K562 (cell line): ENCODE measurements at regions not wholly inside any gene's neighbourhood (a gene's known extent, or its start where the extent isn't known, plus 50 kb on each side); places are given as distances from the start of the nearest gene placed in this dataset.

ENCODE experiments used
- BRCA1 ChIP-seq, 2 experiments: fragments of 450-650 bp in 1 of 2; sonication (generic) in 1 of 2; formaldehyde crosslinking in 1 of 2; IDR thresholded peaks; 2 replicates each; pipeline versions ENCODE4 v1.5.0 to v1.6.1; 2017 to 2020; ENCODE audit warnings: mild to moderate bottlenecking in 1 of 2, missing genetic modification reagents in 1 of 2
- CBFA2T2 ChIP-seq: fragments of 450-650 bp; conservative IDR thresholded peaks from 2 replicates; pipeline ENCODE4 v1.6.1; 2017; ENCODE audit warnings: mild to moderate bottlenecking
- KDM4B ChIP-seq, 2 experiments: fragments of 450-650 bp in 1 of 2; sonication (generic) in 1 of 2; IDR thresholded peaks; 2 replicates each; pipeline ENCODE4 v1.6.1; 2016 to 2017; ENCODE audit warnings: borderline replicate concordance in 2 of 2, antibody characterized with exemption in 1 of 2, low read depth in 1 of 2, mild to moderate bottlenecking in 1 of 2
- KDM5B ChIP-seq: fragments of 200-600 bp; sonication (generic); IDR thresholded peaks from 2 replicates; pipeline ENCODE4 v1.6.1; 2012; ENCODE audit warnings: low read depth, mild to moderate bottlenecking, moderate library complexity, low read length, control low read depth, inconsistent platforms; ENCODE audit not compliant: insufficient replicate concordance
- MCM7 ChIP-seq, 2 experiments: fragments of 450-650 bp; IDR thresholded peaks; 2 replicates each; pipeline ENCODE4 v1.6.1; 2016 to 2018
- POLR2AphosphoS5 ChIP-seq: IDR thresholded peaks from 2 replicates; pipeline ENCODE4 v1.6.1; 2011; ENCODE audit warnings: mild to moderate bottlenecking, low read depth, low read length, moderate library complexity; ENCODE audit not compliant: control insufficient read depth, insufficient read depth
- SMAD3 ChIP-seq: fragments of 450-650 bp; formaldehyde crosslinking; conservative IDR thresholded peaks from 2 replicates; pipeline ENCODE4 v1.4.0; 2020; ENCODE audit warnings: mild to moderate bottlenecking
- TCF7 ChIP-seq: sonication (generic); IDR thresholded peaks from 2 replicates; pipeline ENCODE4 v1.6.1; 2016; ENCODE audit warnings: antibody characterized with exemption, borderline replicate concordance
- ZNF79 ChIP-seq: fragments of 250-450 bp; sonication (Bioruptor Pico); IDR thresholded peaks from 2 replicates; pipeline ENCODE4 v1.4.0; 2020; ENCODE audit warnings: low read depth, mild to moderate bottlenecking, moderate library complexity
- TF ChIP-seq, protein P1 (sequence below), 2 experiments: IDR thresholded peaks; 2 replicates each; pipeline ENCODE4 v1.6.1; 2011; ENCODE audit warnings: borderline replicate concordance in 1 of 2, control low read depth in 1 of 2, low read depth in 1 of 2, low read length in 1 of 2, mild to moderate bottlenecking in 1 of 2, mixed read lengths in 1 of 2, moderate library complexity in 1 of 2; ENCODE audit not compliant: insufficient read depth in 1 of 2, insufficient read length in 1 of 2, poor library complexity in 1 of 2, severe bottlenecking in 1 of 2; ENCODE audit errors: extremely low read depth in 1 of 2
- TF ChIP-seq, protein P2 (sequence below): sonication (generic); formaldehyde crosslinking; IDR thresholded peaks from 2 replicates; pipeline ENCODE4 v1.5.0; 2020; ENCODE audit warnings: missing genetic modification reagents
- TF ChIP-seq, protein P3 (sequence below): fragments of 250-450 bp; sonication (Bioruptor Pico); IDR thresholded peaks from 2 replicates; pipeline ENCODE4 v1.5.0; 2021; ENCODE audit warnings: mild to moderate bottlenecking, moderate library complexity
- TF ChIP-seq, protein P4 (sequence below): sonication (generic); formaldehyde crosslinking; IDR thresholded peaks from 2 replicates; pipeline ENCODE4 v1.8.0; 2023; ENCODE audit warnings: missing genetic modification reagents, mild to moderate bottlenecking, borderline replicate concordance

DNA sequence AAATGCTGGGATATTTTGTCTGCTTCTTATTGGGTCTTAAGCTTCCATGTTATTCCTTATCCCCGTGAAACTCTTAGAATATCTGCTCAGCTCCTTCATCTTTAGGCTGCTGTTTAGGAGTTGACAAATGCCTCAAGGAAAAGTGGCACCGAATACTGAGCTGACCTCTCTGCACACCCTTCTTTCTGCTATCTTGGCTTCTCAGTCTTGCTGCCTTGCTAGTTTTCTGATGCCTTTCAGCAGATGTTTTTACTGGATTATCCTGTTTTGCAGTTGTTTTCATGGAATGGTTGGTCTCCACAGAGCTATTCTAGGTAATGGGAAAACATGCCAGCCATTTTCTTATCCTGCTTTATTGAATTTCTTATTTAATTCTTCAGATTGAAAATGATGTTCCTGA lies 86.3 kb downstream of the GYPE start (continued):
- TF ChIP-seq, protein P1, sequence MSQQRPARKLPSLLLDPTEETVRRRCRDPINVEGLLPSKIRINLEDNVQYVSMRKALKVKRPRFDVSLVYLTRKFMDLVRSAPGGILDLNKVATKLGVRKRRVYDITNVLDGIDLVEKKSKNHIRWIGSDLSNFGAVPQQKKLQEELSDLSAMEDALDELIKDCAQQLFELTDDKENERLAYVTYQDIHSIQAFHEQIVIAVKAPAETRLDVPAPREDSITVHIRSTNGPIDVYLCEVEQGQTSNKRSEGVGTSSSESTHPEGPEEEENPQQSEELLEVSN (IDR thresholded peaks at IDR 0.05; ENCODE audit: borderline replicate concordance in 1 of 2, extremely low read depth in 1 of 2, insufficient read depth in 1 of 2, insufficient read length in 1 of 2, low read depth in 1 of 2, low read length in 1 of 2, poor library complexity in 1 of 2, severe bottlenecking in 1 of 2): peak; percentile 44 to 50
- TF ChIP-seq, protein P2, sequence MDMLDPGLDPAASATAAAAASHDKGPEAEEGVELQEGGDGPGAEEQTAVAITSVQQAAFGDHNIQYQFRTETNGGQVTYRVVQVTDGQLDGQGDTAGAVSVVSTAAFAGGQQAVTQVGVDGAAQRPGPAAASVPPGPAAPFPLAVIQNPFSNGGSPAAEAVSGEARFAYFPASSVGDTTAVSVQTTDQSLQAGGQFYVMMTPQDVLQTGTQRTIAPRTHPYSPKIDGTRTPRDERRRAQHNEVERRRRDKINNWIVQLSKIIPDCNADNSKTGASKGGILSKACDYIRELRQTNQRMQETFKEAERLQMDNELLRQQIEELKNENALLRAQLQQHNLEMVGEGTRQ (CRISPR knock-in tag): no peak
- TF ChIP-seq CBFA2T2: peak; percentile 65
- no peak for TF ChIP-seq TCF7
- TF ChIP-seq POLR2AphosphoS5: peak; percentile 66
- TF ChIP-seq, protein P3, sequence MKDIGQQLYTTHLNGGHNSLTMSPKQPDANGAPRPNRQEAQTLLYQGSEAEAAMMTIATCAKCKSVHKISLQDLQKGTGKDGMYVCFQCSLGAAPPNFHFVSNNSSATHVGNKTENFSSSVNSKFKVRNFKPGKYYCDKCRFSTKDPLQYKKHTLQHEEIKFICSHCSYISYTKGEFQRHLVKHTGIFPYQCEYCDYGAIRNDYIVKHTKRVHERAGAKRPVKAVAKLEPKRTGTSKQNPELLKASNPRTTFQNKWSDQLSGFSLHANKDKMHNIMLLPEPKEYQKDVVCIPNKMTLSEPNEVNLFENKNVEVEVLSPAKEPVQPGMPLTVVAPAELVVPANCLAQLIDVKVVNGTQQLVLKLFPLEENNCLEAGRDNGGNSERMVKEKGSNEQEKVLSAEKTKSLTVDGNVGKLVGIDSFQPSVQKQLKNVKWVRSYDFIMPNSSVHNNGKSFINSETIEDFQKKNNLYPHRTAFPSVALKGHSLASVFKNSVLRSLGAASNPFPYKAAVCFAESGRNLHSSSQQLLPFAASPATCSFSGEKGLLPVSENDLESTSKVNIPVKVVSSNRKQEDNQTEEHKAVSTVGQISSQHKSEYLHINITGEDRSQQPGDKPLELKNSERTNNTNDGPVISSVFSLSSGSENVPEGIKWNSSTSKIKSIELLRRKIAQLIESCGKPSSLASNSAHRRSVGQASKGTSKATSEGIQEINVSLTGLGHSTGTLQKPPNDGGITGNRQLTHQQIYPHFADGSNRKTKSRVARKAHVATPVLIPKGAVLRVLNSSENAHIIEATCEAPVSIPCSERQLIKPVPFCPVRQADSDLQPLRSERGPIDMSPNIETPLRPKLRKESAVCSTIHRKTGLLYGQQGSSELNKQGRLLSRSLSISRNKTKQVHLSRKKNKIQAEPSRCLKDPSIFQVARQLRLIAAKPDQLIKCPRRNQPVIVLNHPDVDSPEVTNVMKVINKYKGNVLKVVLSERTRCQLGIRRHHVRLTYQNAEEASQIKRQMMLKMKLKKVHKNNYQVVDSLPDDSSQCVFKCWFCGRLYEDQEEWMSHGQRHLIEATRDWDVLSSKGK: no peak
- no peak for TF ChIP-seq KDM5B
- TF ChIP-seq MCM7 (IDR thresholded peaks at IDR 0.05): no peak
- TF ChIP-seq BRCA1 (IDR thresholded peaks at IDR 0.05): no peak
- TF ChIP-seq BRCA1 (CRISPR knock-in tag; IDR thresholded peaks at IDR 0.05): no peak
- TF ChIP-seq, protein P4, sequence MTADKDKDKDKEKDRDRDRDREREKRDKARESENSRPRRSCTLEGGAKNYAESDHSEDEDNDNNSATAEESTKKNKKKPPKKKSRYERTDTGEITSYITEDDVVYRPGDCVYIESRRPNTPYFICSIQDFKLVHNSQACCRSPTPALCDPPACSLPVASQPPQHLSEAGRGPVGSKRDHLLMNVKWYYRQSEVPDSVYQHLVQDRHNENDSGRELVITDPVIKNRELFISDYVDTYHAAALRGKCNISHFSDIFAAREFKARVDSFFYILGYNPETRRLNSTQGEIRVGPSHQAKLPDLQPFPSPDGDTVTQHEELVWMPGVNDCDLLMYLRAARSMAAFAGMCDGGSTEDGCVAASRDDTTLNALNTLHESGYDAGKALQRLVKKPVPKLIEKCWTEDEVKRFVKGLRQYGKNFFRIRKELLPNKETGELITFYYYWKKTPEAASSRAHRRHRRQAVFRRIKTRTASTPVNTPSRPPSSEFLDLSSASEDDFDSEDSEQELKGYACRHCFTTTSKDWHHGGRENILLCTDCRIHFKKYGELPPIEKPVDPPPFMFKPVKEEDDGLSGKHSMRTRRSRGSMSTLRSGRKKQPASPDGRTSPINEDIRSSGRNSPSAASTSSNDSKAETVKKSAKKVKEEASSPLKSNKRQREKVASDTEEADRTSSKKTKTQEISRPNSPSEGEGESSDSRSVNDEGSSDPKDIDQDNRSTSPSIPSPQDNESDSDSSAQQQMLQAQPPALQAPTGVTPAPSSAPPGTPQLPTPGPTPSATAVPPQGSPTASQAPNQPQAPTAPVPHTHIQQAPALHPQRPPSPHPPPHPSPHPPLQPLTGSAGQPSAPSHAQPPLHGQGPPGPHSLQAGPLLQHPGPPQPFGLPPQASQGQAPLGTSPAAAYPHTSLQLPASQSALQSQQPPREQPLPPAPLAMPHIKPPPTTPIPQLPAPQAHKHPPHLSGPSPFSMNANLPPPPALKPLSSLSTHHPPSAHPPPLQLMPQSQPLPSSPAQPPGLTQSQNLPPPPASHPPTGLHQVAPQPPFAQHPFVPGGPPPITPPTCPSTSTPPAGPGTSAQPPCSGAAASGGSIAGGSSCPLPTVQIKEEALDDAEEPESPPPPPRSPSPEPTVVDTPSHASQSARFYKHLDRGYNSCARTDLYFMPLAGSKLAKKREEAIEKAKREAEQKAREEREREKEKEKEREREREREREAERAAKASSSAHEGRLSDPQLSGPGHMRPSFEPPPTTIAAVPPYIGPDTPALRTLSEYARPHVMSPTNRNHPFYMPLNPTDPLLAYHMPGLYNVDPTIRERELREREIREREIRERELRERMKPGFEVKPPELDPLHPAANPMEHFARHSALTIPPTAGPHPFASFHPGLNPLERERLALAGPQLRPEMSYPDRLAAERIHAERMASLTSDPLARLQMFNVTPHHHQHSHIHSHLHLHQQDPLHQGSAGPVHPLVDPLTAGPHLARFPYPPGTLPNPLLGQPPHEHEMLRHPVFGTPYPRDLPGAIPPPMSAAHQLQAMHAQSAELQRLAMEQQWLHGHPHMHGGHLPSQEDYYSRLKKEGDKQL (CRISPR knock-in tag): no peak
- TF ChIP-seq SMAD3 (CRISPR knock-in tag): no peak
- no peak for TF ChIP-seq ZNF79 (CRISPR knock-in tag)
- no peak for TF ChIP-seq KDM4B (IDR thresholded peaks at IDR 0.05; ENCODE audit: borderline replicate concordance in 2 of 2, low read depth in 1 of 2)
